ENCODE measurements at regions not wholly inside any gene's neighbourhood (a gene's known extent, or its start where the extent isn't known, plus 50 kb on each side); places are given as distances from the start of the nearest gene placed in this dataset.

GRCh38 chr12:91836696-91837095 lies 308.9 kb downstream of the BTG1 start:
- no peak overlapping the region for H3K27ac ChIP-seq (ENCODE audit: low read depth, low read length)
- CTCF ChIA-PET = no interaction called here
- POLR2A ChIA-PET = no interaction called here

GRCh38 chr12:91836264-91836663 lies 309.4 kb downstream of the BTG1 start:
- ChIA-PET POLR2A (no interaction called here), CTCF (no interaction called here)
- DNase-seq (ENCODE audit: low read depth, low spot score) = no peak
- H3K9me3 ChIP-seq (ENCODE audit: control insufficient read depth, insufficient read depth, low read length) = no peaks in the 10 kb centered on the region
- no peak for TF ChIP-seq CTCF (IDR thresholded peaks at IDR 0.05; ENCODE audit: low read depth, low read length)
- no peaks in the 10 kb centered on the region for H3K27me3 ChIP-seq (ENCODE audit: control insufficient read depth, insufficient read depth, low read length)
- no peak overlapping the region for H3K4me3 ChIP-seq (ENCODE audit: low read depth, low read length)
- no peak overlapping the region for H3K27ac ChIP-seq (ENCODE audit: low read depth, low read length)

More at GRCh38 chr12:91836696-91837095, 308.9 kb downstream of the BTG1 start:
- TF ChIP-seq CTCF (IDR thresholded peaks at IDR 0.05; ENCODE audit: low read depth, low read length) = no peak
- H3K4me3 ChIP-seq (ENCODE audit: low read depth, low read length) = no peak overlapping the region
- no peaks in the 10 kb centered on the region for H3K9me3 ChIP-seq (ENCODE audit: control insufficient read depth, insufficient read depth, low read length)
- no peak for DNase-seq (ENCODE audit: low read depth, low spot score)
- no peaks in the 10 kb centered on the region for H3K27me3 ChIP-seq (ENCODE audit: control insufficient read depth, insufficient read depth, low read length)

- no peaks in the 10 kb centered on the region for H3K27me3 ChIP-seq (ENCODE audit: control insufficient read depth, insufficient read depth, low read length)
- POLR2A ChIA-PET = no interaction called here
- TF ChIP-seq CTCF (IDR thresholded peaks at IDR 0.05; ENCODE audit: low read depth, low read length) = no peak
- no peak overlapping the region for H3K27ac ChIP-seq (ENCODE audit: low read depth, low read length)
- DNase-seq (ENCODE audit: low read depth, low spot score) = no peak
- CTCF ChIA-PET = no interaction called here
- no peaks in the 10 kb centered on the region for H3K9me3 ChIP-seq (ENCODE audit: control insufficient read depth, insufficient read depth, low read length)
- H3K4me3 ChIP-seq (ENCODE audit: low read depth, low read length) = no peak overlapping the region
These were observed 310.0 kb downstream of the BTG1 start for GRCh38 chr12:91835693-91836092.

- Histone ChIP-seq H3K27ac (ENCODE audit: low read depth, low read length) (no peak overlapping the region), H3K9me3 (ENCODE audit: control insufficient read depth, insufficient read depth, low read length) (no peaks in the 10 kb centered on the region), H3K27me3 (ENCODE audit: control insufficient read depth, insufficient read depth, low read length) (no peaks in the 10 kb centered on the region), H3K4me3 (ENCODE audit: low read depth, low read length) (no peak overlapping the region)
- no peak for TF ChIP-seq CTCF (IDR thresholded peaks at IDR 0.05; ENCODE audit: low read depth, low read length)
- POLR2A ChIA-PET = no interaction called here
- CTCF ChIA-PET = no interaction called here
- DNase-seq (ENCODE audit: low read depth, low spot score) = no peak
These were observed 311.8 kb downstream of the BTG1 start for GRCh38 chr12:91833780-91834359.

- ChIA-PET CTCF (interaction anchor here (3.1 to 3.9 kb wide), 2 partner anchors 14 to 15 kb away, joined by 26 to 28 read pairs; no protein-coding TSS in a partner anchor), POLR2A (no interaction called here)
- H3K4me3 ChIP-seq (ENCODE audit: low read depth, low read length) = no peak overlapping the region
- H3K27ac ChIP-seq (ENCODE audit: low read depth, low read length) = no peak overlapping the region
- DNase-seq (ENCODE audit: low read depth, low spot score) = no peak
- H3K9me3 ChIP-seq (ENCODE audit: control insufficient read depth, insufficient read depth, low read length) = no peaks in the 10 kb centered on the region
- no peak for TF ChIP-seq CTCF (IDR thresholded peaks at IDR 0.05; ENCODE audit: low read depth, low read length)
- no peaks in the 10 kb centered on the region for H3K27me3 ChIP-seq (ENCODE audit: control insufficient read depth, insufficient read depth, low read length)
These were observed 319.6 kb downstream of the BTG1 start for GRCh38 chr12:91825999-91826398.

Measured in AG04450 (cell line).